ENCODE measurements at regions not wholly inside any gene's neighbourhood (a gene's known extent, or its start where the extent isn't known, plus 50 kb on each side); places are given as distances from the start of the nearest gene placed in this dataset.

GRCh38 chr5:143929486-143929885 lies 117.5 kb downstream of the HMHB1 start:
- Histone ChIP-seq H3K4me1 (ENCODE audit: control insufficient read depth in 2 of 2, insufficient read depth in 2 of 2, low read length in 2 of 2) (no peaks in the 10 kb centered on the region), H3K9ac (ENCODE audit: low read length) (no peak overlapping the region), H3K79me2 (ENCODE audit: control insufficient read depth, insufficient read depth, low read length) (no peaks in the 10 kb centered on the region), H3K27ac (ENCODE audit: low read length in 2 of 2) (no peak overlapping the region), H3K9me3 (ENCODE audit: control extremely low read depth in 1 of 3, control insufficient read depth in 2 of 3, insufficient read depth in 1 of 3, low read length in 2 of 3) (no peaks in the 10 kb centered on the region), H4K20me1 (ENCODE audit: control insufficient read depth, insufficient read depth, low read length, poor library complexity, severe bottlenecking) (no peaks in the 10 kb centered on the region), H2AFZ (ENCODE audit: insufficient read depth, low read depth, low read length, poor library complexity, severe bottlenecking) (no peak overlapping the region), H3K36me3 (replicated peaks in 1 of 2; ENCODE audit: control extremely low read depth in 1 of 2, control insufficient read depth in 1 of 2, extremely low read depth in 1 of 2, insufficient read depth in 2 of 2, low read length in 1 of 2) (no peaks in the 10 kb centered on the region), H3K4me2 (replicated peaks; ENCODE audit: low read depth, low read length, poor library complexity, severe bottlenecking) (no peak overlapping the region), H3K27me3 (replicated peaks in 1 of 4; ENCODE audit: control extremely low read depth in 1 of 4, control insufficient read depth in 3 of 4, insufficient read depth in 4 of 4, low read length in 3 of 4) (no peaks in the 10 kb centered on the region), H3K4me3 (ENCODE audit: control extremely low read depth in 1 of 5, extremely low read depth in 1 of 5, insufficient read depth in 1 of 5, low read depth in 2 of 5, low read length in 4 of 5) (no peak overlapping the region)
- intact Hi-C loops (cut with micrococcal nuclease): no loop called here
- TF ChIP-seq, protein P1, sequence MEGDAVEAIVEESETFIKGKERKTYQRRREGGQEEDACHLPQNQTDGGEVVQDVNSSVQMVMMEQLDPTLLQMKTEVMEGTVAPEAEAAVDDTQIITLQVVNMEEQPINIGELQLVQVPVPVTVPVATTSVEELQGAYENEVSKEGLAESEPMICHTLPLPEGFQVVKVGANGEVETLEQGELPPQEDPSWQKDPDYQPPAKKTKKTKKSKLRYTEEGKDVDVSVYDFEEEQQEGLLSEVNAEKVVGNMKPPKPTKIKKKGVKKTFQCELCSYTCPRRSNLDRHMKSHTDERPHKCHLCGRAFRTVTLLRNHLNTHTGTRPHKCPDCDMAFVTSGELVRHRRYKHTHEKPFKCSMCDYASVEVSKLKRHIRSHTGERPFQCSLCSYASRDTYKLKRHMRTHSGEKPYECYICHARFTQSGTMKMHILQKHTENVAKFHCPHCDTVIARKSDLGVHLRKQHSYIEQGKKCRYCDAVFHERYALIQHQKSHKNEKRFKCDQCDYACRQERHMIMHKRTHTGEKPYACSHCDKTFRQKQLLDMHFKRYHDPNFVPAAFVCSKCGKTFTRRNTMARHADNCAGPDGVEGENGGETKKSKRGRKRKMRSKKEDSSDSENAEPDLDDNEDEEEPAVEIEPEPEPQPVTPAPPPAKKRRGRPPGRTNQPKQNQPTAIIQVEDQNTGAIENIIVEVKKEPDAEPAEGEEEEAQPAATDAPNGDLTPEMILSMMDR (IDR thresholded peaks at IDR 0.05): no peak
- no peak for TF ChIP-seq EZH2 (IDR thresholded peaks at IDR 0.05; ENCODE audit: borderline replicate concordance, insufficient read depth, low read depth, low read length, poor library complexity, severe bottlenecking)
- no peaks in the 10 kb centered on the region for H3K4me1 Mint-ChIP-seq
- peaks cover 23% of the 10 kb centered on the region for H3K27me3 Mint-ChIP-seq
- H3K4me3 Mint-ChIP-seq: no peak overlapping the region
- H3K27ac Mint-ChIP-seq: no peak overlapping the region
- peaks cover 4% of the 10 kb centered on the region for H3K9me3 Mint-ChIP-seq (ENCODE audit: insufficient read depth)
- no peak for ATAC-seq (ENCODE audit: low read depth)
- ChIA-PET POLR2A (no interaction called here), CTCF (no interaction called here)
- no peak for DNase-seq

- CTCF ChIA-PET: no interaction called here
- POLR2A ChIA-PET: no interaction called here
Observed at GRCh38 chr5:143930561-143930960, 118.6 kb downstream of the HMHB1 start.

More at GRCh38 chr5:143930561-143930960, 118.6 kb downstream of the HMHB1 start:
- Histone ChIP-seq H3K9me3 (ENCODE audit: control extremely low read depth in 1 of 3, control insufficient read depth in 2 of 3, insufficient read depth in 1 of 3, low read length in 2 of 3) (peaks cover 0 to 4% (median under 1%) of the 10 kb centered on the region in 3 donors), H3K36me3 (replicated peaks in 1 of 2; ENCODE audit: control extremely low read depth in 1 of 2, control insufficient read depth in 1 of 2, extremely low read depth in 1 of 2, insufficient read depth in 2 of 2, low read length in 1 of 2) (no peaks in the 10 kb centered on the region), H2AFZ (ENCODE audit: insufficient read depth, low read depth, low read length, poor library complexity, severe bottlenecking) (no peak overlapping the region), H3K4me1 (ENCODE audit: control insufficient read depth in 2 of 2, insufficient read depth in 2 of 2, low read length in 2 of 2) (no peaks in the 10 kb centered on the region), H3K4me2 (replicated peaks; ENCODE audit: low read depth, low read length, poor library complexity, severe bottlenecking) (no peak overlapping the region), H3K4me3 (ENCODE audit: control extremely low read depth in 1 of 5, extremely low read depth in 1 of 5, insufficient read depth in 1 of 5, low read depth in 2 of 5, low read length in 4 of 5) (no peak overlapping the region), H3K27me3 (replicated peaks in 1 of 4; ENCODE audit: control extremely low read depth in 1 of 4, control insufficient read depth in 3 of 4, insufficient read depth in 4 of 4, low read length in 3 of 4) (no peaks in the 10 kb centered on the region), H4K20me1 (ENCODE audit: control insufficient read depth, insufficient read depth, low read length, poor library complexity, severe bottlenecking) (no peaks in the 10 kb centered on the region), H3K27ac (ENCODE audit: low read length in 2 of 2) (no peak overlapping the region), H3K9ac (ENCODE audit: low read length) (no peak overlapping the region), H3K79me2 (ENCODE audit: control insufficient read depth, insufficient read depth, low read length) (no peaks in the 10 kb centered on the region)
- ATAC-seq (ENCODE audit: low read depth): no peak
- Mint-ChIP-seq H3K27me3 (peaks cover 22% of the 10 kb centered on the region), H3K9me3 (ENCODE audit: insufficient read depth) (peaks cover 8% of the 10 kb centered on the region), H3K4me1 (no peaks in the 10 kb centered on the region), H3K27ac (no peak overlapping the region), H3K4me3 (no peak overlapping the region)
- intact Hi-C loops (cut with micrococcal nuclease): no loop called here
- TF ChIP-seq EZH2 (IDR thresholded peaks at IDR 0.05; ENCODE audit: borderline replicate concordance, insufficient read depth, low read depth, low read length, poor library complexity, severe bottlenecking): no peak
- TF ChIP-seq, protein P1 (IDR thresholded peaks at IDR 0.05): no peak
- no peak for DNase-seq
